ENCODE measurements at regions not wholly inside any gene's neighbourhood (a gene's known extent, or its start where the extent isn't known, plus 50 kb on each side); places are given as distances from the start of the nearest gene placed in this dataset.

- in situ Hi-C loops (cut with MboI; ENCODE audit: low sequenced_read_pairs): no loop called here
Observed at GRCh38 chr1:184141361-184141880, 89.9 kb downstream of the TSEN15 start.

DNA sequence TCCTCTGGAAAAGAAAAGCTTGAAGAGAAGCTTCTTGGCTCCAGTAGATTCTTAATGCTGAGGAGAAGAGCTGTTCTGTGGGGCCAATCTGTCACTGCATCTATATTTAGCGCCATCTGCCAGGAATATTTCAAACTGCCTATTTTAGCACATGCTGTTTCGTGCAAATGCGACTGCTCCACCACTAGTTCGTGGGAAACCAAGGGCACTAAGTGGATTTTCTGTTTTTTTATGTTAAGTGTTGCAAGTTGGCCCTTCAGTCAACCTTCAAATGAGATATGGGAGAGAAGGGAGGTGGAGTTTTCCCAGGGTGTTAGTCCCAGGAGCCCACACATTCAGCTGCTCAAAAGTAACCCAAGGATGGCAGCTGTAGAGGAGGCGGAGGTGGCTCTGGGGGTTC lies 91.9 kb downstream of the TSEN15 start:
- in situ Hi-C loops (cut with MboI; ENCODE audit: low sequenced_read_pairs): no loop called here

DNA sequence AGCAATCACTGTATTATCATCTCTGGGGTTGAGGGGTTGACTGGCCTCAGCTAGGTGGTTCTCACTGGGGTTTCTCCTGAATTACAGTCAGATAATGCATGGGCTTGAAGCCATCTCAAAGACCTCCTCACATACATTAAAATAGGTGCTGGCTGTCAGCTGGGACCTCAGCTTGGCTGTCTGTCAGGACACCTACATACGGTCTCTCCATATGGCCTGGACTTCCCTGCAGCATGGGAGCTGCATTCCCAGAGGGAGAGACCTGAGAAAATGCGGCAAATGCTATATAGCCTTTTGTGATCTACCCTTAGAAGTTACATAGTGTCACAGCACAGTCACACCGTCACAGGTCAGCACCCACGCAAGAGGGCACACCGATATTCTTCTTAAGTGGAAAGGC lies 93.6 kb downstream of the TSEN15 start:
- in situ Hi-C loops (cut with MboI; ENCODE audit: low sequenced_read_pairs): no loop called here

GRCh38 chr1:184146202-184146601 lies 94.7 kb downstream of the TSEN15 start:
- in situ Hi-C loops (cut with MboI; ENCODE audit: low sequenced_read_pairs): no loop called here

- in situ Hi-C loops (cut with MboI; ENCODE audit: low sequenced_read_pairs): no loop called here
Observed at GRCh38 chr1:184150776-184151531, 99.4 kb downstream of the TSEN15 start.

GRCh38 chr1:184152434-184152898 lies 100.9 kb downstream of the TSEN15 start:
- in situ Hi-C loops (cut with MboI; ENCODE audit: low sequenced_read_pairs): no loop called here

- in situ Hi-C loops (cut with MboI; ENCODE audit: low sequenced_read_pairs): no loop called here
Observed at GRCh38 chr1:184152974-184153373, 101.4 kb downstream of the TSEN15 start.

DNA sequence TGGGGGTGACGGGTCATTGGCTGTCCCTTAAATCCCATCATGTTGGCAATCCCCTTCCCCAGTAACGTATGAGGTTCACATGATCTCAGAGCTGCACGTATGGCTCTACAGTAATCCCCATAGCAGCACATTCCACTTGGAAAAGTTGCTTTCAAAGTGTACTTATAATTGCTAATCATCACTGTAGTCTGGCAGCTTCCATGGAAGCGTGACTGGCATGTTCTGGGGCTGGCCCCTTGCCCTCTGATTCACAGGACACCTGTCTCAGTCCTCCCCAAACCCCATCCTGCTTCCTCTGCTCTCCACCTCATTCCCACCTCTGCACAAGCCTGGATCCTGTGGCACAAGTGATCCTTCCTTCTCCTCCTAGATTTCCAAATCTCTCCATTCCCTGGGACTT lies 102.2 kb downstream of the TSEN15 start:
- in situ Hi-C loops (cut with MboI; ENCODE audit: low sequenced_read_pairs): no loop called here

- in situ Hi-C loops (cut with MboI; ENCODE audit: low sequenced_read_pairs): no loop called here
Observed at GRCh38 chr1:184156521-184157393, 105.2 kb downstream of the TSEN15 start.

DNA sequence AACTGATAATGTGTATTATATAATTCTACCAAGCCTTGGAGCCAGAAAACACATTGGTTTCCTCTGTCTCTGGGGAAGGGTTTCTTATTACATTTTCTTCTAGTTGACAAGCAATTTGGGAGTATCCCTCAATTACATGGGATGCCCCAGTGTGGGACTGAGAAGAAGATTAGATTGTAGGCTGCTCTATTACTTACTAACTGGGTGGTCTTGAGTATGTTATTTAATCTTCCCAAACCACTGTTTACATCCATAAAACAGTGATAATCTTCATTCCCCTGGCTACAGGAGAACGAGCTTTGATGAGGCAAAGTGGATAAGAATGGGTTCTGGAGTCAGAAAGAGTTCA lies 105.8 kb downstream of the TSEN15 start:
- in situ Hi-C loops (cut with MboI; ENCODE audit: low sequenced_read_pairs): no loop called here

DNA sequence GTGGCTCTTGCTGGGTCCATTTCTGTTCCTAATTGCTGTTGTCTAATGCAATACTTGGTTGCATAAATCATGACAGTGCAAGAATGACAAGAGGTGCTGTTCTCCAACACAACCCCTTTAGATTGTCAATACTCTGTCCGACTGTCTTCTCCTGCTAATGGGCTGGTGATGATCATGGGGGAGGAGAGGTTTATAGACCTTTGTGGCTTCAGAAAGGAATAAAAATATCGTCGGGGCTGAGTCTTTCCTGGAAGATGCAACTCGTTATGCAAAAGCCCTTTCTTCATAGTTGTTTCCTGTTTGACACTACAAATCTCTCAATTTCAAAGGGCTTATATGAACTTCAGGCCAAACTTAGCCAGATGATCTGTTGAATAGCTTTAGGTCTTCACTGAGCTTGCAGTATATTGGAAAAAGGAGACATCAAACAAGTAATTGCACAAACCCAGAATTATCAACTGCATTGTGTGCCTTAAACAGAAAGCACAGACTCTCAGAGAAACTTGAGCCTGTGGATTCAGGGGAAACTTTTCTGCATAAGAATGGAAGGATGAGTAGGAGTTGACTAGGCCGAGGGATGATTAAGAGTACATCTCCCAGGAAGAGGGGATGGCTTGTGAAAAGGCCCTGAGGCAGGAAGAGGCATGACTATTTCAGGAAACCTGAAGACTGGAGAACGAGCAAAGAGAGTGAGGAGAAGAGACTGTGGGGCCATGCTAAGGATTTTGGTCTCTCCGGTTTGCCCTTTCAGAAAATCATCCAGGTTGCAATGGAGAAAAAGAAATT lies 107.6 kb downstream of the TSEN15 start:
- in situ Hi-C loops (cut with MboI; ENCODE audit: low sequenced_read_pairs): no loop called here

GRCh38 chr1:184160236-184160635 lies 108.7 kb downstream of the TSEN15 start:
- in situ Hi-C loops (cut with MboI; ENCODE audit: low sequenced_read_pairs): no loop called here

DNA sequence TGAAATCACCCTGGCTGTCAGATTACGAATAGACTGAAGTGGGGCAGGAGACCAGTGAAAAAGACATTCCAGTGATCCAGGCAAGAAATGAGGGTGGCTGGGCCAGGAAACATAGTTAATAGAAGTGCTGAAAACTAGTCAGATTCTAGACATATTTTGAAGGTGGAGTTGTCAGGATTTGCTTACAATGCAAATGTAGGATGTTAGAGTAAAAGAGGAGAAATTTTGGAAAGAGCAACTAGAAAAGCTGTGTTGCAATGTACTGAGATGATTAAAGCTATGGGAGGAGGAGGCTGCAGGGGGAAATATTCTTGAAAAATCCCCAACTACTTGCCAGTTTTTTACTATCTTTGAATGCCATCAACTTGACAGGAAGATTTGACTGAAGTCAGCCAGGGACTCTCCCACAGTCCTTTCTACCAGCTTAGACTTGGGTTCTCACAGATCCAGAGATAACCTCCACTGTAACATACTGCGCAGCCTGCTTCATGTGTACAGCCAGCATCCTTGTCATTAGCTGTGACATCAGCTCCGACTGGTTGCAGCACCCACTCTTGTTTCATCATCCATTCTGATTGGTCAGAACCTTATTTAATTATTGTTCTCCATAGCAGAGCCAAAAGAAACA lies 109.7 kb downstream of the TSEN15 start:
- in situ Hi-C loops (cut with MboI; ENCODE audit: low sequenced_read_pairs): no loop called here

DNA sequence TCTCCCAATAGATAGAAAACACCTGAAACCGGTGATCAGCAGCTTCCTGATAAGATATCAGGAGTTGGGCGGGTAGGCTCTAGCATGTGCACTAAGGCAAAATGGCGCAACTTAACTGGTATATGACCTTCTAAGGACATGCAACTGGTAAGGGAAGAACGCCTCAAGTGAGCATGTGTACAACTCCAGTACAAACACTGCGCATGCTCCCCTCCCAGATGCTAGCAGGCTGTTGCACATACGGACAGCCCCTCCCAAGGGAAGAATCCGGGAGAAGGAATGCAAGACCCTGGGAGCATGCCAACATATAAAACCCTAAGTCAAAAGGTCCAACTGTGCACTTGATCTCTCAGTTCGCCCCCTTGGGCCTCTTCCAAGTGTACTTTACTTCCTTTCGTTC lies 110.8 kb downstream of the TSEN15 start:
- in situ Hi-C loops (cut with MboI; ENCODE audit: low sequenced_read_pairs): no loop called here

DNA sequence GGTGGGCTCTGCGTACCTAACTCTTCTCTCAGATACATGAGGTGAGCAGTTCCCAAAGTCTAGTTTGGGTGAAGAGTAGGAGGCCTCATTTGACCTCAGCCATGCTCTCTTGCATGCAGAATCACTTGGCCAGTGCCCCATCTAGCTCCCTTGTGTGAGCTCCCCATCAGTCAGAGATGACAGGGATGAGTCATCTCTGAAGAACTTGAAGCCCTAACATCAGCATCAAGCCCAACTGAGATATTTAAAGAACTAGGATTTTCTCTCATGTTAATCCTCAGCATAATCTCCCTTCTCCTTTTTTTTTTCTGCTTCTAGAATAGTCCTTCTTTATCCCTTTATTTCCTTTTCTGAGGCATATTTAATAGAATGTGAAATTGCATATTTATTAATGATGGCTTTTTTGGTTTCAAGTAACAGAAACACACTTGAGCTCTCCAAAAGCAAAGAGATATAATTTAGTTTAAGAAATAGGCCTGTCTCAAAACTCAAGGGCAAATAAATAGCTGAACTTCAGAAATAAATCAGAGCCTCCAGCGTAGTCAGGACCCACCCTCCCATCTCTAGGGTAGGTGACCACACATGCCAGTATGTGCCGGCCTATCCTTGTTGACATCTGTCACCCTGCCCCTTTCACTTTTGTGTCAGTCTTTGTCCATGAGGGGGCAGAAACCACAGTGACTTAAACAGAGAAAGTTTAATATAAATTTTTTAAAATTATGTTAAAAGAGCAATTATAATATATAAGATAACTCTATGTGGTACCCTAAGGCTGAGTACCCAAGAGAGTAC lies 112.3 kb downstream of the TSEN15 start:
- in situ Hi-C loops (cut with MboI; ENCODE audit: low sequenced_read_pairs): no loop called here

GRCh38 chr1:184164536-184164935 lies 113.0 kb downstream of the TSEN15 start:
- in situ Hi-C loops (cut with MboI; ENCODE audit: low sequenced_read_pairs): no loop called here

GRCh38 chr1:184166485-184166884 lies 115.0 kb downstream of the TSEN15 start:
- in situ Hi-C loops (cut with MboI; ENCODE audit: low sequenced_read_pairs): no loop called here

GRCh38 chr1:184167352-184167751 lies 115.8 kb downstream of the TSEN15 start:
- in situ Hi-C loops (cut with MboI; ENCODE audit: low sequenced_read_pairs): no loop called here

DNA sequence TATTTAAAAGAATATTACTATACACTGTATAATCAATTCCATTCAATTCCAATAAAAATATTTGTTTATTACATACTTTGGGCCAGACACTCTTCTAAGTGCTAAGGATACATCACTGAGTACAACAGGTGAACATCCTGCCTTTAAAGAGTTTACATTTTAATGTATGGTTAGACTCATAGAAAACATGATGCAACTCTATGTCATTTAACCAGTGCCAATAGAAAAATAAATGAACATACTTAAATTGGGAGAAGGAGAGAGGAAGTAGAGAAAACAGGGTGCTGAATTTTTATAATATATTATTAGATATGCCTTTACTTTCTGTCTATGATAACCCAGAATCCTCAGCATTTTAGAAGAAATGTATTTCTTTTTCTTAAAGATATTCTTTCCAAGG lies 119.2 kb downstream of the TSEN15 start:
- in situ Hi-C loops (cut with MboI; ENCODE audit: low sequenced_read_pairs): no loop called here

DNA sequence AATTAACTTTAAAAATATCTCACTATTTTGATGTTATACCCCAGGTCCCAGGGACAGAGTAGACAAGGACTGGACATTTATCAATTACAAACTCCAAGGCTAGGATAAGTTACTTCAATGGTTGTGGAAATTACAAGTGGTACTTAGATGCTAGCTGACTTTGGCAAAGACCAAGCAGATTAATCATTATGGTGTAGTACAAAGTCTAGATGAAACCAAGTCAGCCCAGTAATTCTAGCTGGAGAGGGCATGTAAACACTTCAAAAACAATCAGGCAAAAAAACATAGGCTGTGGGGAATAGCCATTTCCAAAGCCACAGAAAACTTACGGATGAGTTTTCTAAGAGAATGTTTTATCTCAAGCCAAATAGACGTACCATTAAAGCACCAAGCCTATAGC lies 124.5 kb downstream of the TSEN15 start:
- in situ Hi-C loops (cut with MboI; ENCODE audit: low sequenced_read_pairs): no loop called here
